ENCODE measurements at regions not wholly inside any gene's neighbourhood (a gene's known extent, or its start where the extent isn't known, plus 50 kb on each side); places are given as distances from the start of the nearest gene placed in this dataset.

DNA sequence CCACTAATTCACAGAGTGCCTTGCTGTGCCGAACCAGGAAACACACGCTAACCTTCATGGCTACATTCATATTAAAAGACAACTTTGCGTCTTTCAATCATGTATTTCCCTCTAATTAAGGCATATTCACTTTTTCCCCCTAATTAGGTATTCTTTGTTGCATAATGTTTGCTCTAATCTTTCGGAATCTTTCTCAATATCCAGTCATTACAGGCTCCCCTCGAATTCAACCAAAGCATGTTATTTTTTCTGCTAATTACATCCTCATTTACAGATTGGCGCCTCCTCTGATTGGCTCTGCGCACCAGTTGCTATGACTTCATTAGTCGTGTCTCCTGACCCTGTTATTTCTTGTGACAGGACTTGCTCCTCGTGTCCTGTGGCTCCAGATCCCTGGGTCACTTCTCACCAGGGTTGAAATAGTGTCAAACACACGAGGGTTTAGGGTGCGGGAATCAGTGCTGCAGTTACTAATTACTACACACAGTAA, 226.7 kb upstream of the TSHZ3 start:
- TF ChIP-seq, protein P1, sequence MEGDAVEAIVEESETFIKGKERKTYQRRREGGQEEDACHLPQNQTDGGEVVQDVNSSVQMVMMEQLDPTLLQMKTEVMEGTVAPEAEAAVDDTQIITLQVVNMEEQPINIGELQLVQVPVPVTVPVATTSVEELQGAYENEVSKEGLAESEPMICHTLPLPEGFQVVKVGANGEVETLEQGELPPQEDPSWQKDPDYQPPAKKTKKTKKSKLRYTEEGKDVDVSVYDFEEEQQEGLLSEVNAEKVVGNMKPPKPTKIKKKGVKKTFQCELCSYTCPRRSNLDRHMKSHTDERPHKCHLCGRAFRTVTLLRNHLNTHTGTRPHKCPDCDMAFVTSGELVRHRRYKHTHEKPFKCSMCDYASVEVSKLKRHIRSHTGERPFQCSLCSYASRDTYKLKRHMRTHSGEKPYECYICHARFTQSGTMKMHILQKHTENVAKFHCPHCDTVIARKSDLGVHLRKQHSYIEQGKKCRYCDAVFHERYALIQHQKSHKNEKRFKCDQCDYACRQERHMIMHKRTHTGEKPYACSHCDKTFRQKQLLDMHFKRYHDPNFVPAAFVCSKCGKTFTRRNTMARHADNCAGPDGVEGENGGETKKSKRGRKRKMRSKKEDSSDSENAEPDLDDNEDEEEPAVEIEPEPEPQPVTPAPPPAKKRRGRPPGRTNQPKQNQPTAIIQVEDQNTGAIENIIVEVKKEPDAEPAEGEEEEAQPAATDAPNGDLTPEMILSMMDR (IDR thresholded peaks at IDR 0.05; ENCODE audit: low read length) = no peak
- TF ChIP-seq EZH2 (optimal IDR thresholded peaks at IDR 0.05; ENCODE audit: low read depth, low read length) (no peak), EZH2phosphoT487 (IDR thresholded peaks at IDR 0.05; ENCODE audit: low read length) (no peak)

All from MM.1S (cell line).